GM21381 (cell line): ENCODE measurements at regions not wholly inside any gene's neighbourhood (a gene's known extent, or its start where the extent isn't known, plus 50 kb on each side); places are given as distances from the start of the nearest gene placed in this dataset.

Experiments used
- ATAC-seq: cut with Tn5 transposase; IDR thresholded peaks from one replicate; pipeline ENCODE4 v1.9.1; 2021; ENCODE audit warnings: mild to moderate bottlenecking, moderate library complexity; ENCODE audit not compliant: unreplicated experiment

GRCh38 chr13:72258340-72258981 lies 391.5 kb upstream of the DACH1 start:
- no peak for ATAC-seq

GRCh38 chr13:72255908-72256307 lies 388.9 kb upstream of the DACH1 start:
- ATAC-seq, result no peak

GRCh38 chr13:72253754-72254153 lies 386.8 kb upstream of the DACH1 start:
- ATAC-seq, result no peak

DNA sequence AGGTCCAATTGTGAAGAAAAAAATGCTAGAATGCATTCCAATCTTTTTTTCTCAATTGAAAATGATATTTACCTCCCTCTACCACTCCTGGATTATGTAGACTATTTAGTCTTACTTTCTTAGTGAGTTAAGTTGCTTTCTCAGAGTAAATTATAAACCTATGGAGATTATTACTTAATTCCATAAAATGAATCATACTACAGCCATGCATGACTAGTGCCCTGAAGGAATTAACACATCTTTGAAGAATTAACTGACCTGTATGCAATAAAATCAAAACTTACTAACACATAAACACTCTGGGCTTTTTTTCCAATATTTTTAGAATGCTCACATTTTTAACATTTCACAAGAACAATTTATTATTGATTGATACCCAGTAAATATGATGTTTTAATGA lies 379.4 kb upstream of the DACH1 start:
- ATAC-seq, result no peak

GRCh38 chr13:72244788-72245187 lies 377.8 kb upstream of the DACH1 start:
- ATAC-seq, result no peak

- ATAC-seq, result no peak
Observed at GRCh38 chr13:72230131-72230530, 363.1 kb upstream of the DACH1 start.

DNA sequence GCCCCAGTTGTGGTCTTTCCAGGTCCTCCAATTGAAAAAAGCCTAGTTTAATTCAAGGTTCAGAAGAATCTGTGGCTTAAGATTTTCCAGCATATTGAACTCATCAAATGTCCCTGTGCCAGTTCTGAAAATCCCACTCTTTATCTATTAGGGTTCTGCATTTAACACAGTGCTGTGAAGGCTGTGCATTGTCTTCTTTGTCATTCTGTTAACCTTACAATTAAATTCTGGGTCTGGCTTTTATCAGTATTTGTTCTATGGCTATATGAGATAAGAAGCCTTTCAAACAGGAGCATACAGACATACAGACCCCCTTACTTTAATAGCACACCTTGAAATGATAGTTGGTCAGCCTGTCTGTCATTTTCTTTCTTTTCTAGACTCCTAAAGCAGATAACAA lies 362.1 kb upstream of the DACH1 start:
- ATAC-seq, result no peak

- ATAC-seq, result no peak
Observed at GRCh38 chr13:72221276-72221962, 354.4 kb upstream of the DACH1 start.

- no peak for ATAC-seq
Observed at GRCh38 chr13:72218966-72219365, 352.0 kb upstream of the DACH1 start.

DNA sequence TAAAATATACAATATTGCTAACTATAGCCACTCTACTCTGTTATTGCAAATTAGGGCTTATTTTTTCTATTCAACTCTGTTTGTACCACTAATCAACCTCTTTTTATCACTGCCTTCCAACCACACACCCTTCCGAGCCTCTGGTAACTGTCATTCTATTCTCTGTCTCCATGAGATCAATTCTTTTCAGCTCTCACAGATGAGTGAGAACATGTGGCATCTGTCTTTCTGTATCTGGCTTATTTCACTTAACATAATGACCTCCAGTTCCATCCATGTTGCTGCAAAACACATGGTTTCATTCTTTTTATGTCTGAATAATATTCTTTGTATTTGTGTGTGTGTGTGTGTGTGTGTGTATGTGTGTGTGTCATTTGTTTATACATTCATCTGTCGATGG lies 350.1 kb upstream of the DACH1 start:
- no peak for ATAC-seq

GRCh38 chr13:72208112-72208645 lies 341.2 kb upstream of the DACH1 start:
- no peak for ATAC-seq

GRCh38 chr13:72205773-72206172 lies 338.8 kb upstream of the DACH1 start:
- ATAC-seq, result no peak

DNA sequence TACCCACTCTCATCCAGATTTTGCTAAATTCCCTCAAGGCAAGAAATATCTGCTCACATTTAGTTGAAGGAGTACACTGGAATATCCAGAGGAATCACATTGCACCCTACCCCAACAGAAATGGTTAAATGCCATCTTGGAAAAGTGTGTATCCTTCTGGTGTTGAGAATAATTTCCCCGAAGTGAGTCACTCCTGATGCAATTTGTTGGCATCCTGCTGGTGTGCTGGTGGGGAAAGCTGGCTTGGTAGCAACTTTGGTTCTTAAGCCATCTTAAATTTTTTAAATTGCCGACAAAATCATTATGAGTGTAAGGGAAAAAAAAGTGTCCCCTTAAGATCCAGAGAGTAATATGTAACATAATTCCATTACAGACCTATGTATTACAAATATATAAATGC lies 337.3 kb upstream of the DACH1 start:
- no peak for ATAC-seq

- ATAC-seq, result no peak
Observed at GRCh38 chr13:72201726-72202125, 334.7 kb upstream of the DACH1 start.

DNA sequence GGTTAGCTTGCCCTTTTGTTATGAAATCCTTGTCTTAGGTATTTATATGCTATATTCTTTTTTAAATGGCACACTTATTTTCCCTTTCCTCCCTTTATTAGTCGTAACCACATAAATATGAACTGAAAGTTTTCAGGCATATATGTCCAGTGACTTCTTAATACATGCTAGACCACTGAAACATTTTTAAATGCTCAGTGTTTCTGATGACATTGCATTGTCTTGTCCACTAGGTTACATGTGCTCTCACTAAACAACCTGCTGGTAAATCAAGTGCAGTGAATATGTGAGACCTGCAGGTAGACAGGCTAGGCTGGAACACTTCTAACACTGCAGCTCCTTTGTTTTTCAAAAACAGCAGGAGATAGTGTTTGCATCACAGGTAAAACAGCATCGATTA lies 332.6 kb upstream of the DACH1 start:
- ATAC-seq, result no peak

DNA sequence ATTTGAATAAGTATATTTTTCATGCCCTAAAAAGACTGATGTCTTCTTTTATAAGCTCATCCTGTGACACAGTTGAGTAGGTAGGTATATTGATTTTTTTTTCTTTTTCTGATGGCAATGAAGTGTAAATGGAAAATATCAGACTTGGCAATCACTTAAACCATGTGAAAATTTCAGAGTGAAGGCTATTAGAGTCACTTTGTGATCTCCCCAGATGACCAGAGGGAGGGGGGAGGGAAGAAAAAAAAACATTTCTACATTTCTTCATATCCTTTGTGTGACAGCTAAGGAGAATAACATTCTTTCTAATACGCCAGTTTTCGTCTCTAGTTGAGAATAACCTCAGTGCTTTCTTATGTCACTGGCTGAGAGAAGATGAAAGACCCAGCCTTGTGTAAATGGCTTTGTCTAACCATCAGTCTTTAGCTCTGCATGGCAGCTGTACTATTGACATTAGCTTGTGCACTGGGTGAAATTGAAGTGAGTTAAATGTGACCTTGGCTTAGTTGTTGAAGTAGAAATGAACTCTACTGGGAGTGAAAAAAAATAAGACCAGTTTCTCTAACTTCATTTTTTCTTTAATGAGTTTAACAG lies 332.1 kb upstream of the DACH1 start:
- ATAC-seq, result no peak

DNA sequence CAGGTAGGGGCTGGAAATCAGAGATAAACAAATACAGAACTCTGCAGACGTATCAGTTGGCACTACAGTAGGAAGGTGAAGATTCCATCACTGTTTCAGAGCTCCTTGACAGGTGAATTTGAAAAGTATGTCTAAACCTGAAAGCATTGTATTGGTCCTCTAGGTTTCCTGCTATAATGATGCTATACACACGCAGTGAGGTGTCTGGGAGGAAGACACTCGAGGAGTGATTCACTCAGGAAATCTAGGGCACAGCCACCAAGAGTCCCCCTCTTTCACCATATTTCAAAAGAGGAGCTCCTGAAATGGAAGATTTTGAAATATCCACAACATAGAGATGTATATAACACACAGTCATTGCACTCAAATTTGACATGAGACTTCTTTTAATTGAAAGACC lies 331.0 kb upstream of the DACH1 start:
- ATAC-seq, result no peak

DNA sequence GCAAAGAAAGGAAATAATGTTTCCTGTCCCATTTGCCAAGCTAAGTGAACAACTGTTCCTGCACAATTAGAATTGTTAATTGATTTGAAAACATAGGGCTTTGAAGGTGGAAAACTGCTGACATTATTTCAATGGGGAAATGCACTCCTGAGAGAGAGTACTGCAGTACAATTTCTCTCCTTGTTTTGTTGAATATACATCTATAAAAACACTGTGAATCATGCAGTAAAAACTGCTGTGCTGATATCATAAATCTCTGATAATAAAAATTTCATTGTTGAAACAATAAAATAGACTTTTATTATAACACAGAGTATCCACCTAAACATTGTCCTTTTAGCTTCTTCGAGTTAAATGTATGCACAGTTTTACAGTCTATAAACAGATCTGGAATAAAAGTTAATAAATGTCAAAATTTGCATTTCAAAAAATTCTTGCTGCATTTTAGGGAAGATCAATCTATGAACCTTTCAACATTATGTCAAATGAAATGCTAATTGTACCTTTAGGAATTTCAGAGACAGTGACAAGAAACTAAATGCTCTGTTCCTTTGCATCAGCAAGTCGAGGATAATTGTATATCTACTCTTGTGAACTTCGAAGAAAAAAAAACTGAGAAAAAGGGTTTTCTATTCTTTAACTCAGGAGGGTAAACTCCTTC lies 328.2 kb upstream of the DACH1 start:
- no peak for ATAC-seq

DNA sequence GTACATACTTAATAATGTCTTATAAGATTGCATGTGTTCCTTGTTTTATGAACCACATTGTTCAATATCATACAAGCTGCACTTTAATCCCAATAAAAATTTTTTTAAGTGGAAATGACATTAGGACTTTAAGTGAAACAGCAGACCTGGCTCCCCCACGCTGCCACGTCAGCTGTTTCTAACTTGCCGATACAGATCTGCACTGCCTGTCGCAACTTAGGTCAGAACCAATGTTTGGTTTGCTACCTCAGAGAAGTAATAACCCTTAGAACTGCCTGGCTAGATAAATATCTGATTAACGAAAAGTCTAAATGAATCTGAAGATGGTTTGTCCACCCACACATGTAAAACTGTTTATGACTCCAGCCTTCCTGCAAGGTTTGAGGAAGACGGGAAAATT lies 327.5 kb upstream of the DACH1 start:
- no peak for ATAC-seq

DNA sequence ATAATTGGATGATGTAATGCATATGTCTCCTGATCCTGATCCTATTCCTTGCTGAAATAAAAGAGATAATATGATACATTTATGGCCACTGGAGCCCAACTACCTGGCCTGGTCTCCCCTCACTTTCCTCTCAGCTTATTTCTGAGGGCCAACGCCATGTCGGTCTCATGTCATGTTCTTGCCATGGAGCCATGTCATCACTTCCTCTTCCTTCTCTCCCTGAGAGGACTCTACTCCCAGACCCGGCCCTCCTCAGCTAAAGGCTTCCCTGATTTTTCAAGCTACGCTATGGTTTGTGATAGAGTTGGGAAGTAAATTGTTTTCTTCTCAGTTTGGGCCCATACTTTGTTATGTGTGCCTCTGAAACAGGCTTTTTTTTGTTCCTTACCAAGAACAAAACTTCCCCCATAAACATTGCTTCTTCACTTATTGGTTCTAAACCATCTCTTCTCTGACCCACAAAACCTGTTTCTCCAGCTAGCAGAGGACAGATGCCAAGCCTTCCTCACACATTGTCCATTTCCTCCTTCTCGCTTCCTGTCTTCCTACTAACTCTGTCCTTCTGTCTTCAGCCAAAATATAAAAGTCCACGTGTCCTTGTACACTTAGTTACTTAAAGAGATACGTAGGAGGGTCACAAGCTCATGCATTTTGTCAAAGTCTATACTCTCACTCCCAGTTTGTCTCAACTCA lies 319.9 kb upstream of the DACH1 start:
- ATAC-seq, result no peak

GRCh38 chr13:72185776-72186175 lies 318.8 kb upstream of the DACH1 start:
- ATAC-seq, result no peak
